ENCODE measurements at regions not wholly inside any gene's neighbourhood (a gene's known extent, or its start where the extent isn't known, plus 50 kb on each side); places are given as distances from the start of the nearest gene placed in this dataset.

GRCh38 chr1:193498088-193498655 is 311.8 kb upstream of the B3GALT2 start:
- no peak for DNase-seq

GRCh38 chr1:193494368-193494767 is 308.0 kb upstream of the B3GALT2 start:
- no peak for DNase-seq

- DNase-seq = no peak
Observed at GRCh38 chr1:193489191-193489590, 302.8 kb upstream of the B3GALT2 start.

GRCh38 chr1:193487722-193488121 is 301.3 kb upstream of the B3GALT2 start:
- no peak for DNase-seq

- DNase-seq = no peak
Observed at GRCh38 chr1:193486671-193487229, 300.3 kb upstream of the B3GALT2 start.

DNA sequence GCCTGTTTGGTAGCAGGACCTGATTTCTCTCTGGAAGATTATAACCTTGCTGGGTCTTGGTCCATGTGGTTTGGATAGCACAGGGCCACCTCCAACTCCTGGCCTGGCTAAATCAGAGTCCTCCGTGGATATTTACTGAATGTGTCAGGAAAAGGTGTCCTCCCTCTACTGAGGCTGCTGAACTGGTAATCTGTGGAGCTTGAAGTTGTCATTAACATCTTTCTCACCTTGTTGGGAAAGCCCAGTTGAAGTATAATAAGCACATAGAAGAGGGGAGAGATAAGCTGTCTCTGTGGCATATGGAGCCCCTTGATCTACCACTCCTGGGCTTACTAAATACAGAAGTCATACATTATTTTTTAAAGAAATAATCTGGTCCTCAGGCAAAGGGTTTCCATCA is 294.3 kb upstream of the B3GALT2 start:
- no peak for DNase-seq

DNA sequence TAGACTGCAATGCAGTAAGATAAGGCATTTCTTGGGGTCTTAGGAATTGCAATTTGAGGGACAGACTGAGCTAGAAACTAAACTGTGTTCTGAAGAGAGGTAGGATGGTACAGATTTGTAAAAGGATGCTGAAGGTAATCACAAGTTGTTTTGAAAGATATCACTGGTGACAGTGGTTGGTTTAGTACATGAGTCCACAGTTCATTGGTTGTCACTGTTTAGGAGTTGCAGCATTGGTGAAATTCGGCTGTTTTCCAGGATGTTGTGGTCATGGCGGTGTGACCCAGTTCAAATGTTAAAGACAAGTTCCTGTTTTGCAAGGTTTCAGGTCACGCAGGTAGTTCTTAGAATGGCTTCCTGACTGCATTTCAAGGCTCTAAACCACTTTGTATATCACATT is 292.8 kb upstream of the B3GALT2 start:
- peak; percentile 41 for DNase-seq

GRCh38 chr1:193476748-193477147 is 290.3 kb upstream of the B3GALT2 start:
- no peak for DNase-seq

DNA sequence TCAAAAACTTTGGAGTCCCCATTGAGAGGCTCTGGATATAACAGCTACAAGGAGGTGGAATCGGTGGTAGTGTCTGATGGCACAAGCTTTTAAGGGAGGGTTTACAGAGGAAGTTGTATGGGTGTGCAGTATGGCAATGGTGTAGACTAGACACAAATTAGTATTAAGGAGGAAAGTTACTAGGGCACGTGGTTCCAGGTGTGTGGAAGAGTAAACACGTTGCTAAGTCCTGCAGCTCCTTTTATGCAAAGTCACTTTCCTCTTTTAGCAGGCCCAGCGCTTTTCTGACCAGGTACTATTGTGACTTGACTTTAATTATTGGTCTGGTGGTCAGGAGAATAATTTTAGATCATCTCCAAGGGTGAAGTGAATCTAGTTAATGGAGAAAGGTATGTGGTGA is 287.5 kb upstream of the B3GALT2 start:
- DNase-seq = no peak

GRCh38 chr1:193472838-193473398 is 286.5 kb upstream of the B3GALT2 start:
- no peak for DNase-seq

GRCh38 chr1:193472430-193472829 is 286.0 kb upstream of the B3GALT2 start:
- no peak for DNase-seq

DNA sequence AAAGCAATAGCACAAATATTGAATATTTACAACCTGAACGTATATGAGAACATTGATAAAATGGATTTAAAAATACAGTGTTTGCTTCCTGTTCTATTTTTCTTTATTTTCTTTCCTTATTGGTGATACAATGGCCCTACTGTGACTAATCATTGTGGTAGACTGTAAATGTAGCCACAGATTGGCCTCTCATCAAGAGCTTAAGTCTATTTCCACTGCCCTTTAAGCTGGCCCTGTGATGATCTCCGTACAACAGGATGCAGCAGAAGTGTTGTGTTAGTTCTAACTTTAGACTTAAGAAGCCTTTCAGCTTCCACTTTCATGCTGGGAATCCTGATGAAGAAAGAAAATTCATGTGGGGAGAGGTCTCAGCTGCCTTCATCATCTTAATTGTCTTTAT is 285.6 kb upstream of the B3GALT2 start:
- DNase-seq = no peak

DNA sequence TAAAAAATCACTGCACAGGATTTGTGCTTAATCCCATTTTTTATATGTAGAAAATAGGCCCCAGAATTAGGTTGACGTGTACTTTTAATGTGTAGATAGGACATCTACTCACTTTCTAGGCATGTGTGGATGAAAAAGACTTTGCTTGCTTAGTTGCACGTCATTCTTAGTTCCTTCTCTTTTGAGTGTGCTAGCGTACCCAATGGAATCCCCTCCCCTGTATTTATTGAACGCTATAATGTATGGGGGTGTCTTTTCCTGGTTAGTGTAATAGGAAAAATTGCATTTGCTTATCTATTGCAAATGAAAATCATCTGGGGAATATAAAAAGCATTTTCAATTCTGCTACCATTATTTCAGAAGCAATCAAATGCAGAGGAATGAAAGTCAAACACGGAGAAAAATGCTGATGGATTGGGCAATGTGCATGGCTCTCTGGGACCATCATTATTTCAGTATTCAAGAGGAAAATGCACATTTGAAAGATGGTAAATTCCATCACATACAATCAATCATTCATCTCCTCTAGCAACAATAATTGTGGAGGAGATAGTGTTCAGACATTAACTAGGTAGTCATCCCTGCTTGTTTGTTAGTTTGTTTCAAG is 277.0 kb upstream of the B3GALT2 start:
- no peak for DNase-seq

DNA sequence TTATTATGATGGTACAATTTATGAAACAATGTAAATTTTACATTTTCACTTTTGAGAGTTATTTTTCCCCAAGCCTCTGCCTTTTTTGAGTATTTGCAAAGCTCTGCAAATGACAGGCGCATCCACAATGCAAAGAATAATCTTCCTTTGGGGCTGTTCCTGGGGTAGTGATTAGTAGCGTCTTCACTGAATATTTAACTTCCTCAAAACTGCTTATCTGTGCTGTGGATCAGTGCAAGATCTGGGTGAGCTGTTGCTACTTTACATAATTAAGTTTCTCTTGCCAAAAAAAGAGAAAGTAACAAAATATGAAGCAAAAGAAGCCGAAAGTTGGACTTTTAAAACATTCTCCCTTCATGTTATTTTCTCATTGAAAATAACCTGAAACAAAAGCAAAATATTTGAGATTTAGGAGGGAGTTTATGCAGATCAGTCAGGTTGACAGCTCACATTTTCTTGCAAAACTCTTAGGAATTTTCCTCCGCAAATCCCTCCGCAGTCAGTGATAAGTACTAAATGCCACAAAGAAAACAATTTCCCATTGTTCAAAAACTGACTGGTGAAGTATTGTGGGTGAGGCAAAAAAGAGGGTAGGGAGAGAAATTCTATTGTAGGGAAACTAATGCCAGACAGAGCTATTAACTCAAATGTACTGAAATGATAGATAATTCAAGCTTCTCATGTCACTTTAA is 276.4 kb upstream of the B3GALT2 start:
- DNase-seq = no peak

- no peak for DNase-seq
Observed at GRCh38 chr1:193458628-193459027, 272.2 kb upstream of the B3GALT2 start.

GRCh38 chr1:193457676-193458075 is 271.3 kb upstream of the B3GALT2 start:
- DNase-seq = no peak

- DNase-seq = no peak
Observed at GRCh38 chr1:193456811-193457280, 270.4 kb upstream of the B3GALT2 start.

DNA sequence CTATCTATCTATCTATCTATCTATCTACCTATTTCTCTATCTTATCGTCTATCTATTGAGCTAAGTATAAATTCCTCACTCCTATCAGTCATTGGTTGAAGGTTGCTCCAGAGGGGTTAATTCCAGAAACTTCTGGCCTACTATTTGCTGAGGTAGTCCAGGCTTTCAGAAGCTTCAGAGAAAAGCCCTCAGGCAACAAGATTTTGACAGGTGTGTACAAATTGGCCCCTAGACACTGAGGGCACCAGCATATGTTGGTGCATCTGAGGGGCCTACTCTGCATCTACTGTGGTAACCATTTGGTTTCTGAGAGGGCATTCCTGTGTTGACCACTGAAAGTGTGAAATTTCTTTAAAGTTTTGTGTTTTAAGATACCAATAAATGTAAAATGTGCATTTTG is 265.2 kb upstream of the B3GALT2 start:
- DNase-seq = no peak

DNA sequence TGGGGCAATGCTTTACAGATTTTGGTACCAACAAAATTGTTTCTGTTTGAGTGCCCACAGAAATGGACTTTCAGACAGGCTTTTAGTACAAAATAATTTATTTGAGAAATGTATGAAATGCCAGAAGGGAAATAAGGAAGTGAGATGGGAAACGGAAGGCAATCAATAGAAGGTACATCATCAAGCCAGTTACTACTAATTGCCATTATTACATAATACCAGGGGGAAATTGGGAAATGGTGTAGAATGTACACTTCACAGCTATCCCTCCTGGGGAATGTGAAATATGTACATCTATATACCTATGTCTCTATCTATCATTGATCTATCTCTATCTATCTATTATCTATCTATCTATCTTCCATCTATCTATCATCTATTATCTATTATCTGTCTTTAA is 264.6 kb upstream of the B3GALT2 start:
- no peak for DNase-seq

- peak; percentile 16 for DNase-seq
Observed at GRCh38 chr1:193448682-193449461, 262.5 kb upstream of the B3GALT2 start.

DNA sequence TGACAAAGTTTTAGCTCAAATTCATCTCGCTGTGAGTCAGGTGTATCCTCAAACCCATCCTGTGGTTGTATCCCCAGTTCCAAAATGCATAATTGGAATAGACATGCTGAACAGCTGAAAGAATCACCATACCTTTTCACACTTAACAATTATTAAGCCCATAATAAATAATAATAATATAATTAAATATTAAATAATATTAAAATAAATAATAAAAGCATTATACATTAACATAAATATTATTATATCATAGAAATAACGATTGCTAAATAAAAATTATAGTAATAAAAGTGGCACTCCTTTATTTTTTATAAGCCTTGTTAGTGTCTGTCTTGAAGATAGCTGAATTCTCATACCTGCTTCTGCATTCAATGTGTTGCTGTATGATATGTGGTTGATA is 257.5 kb upstream of the B3GALT2 start:
- DNase-seq = no peak

- no peak for DNase-seq
Observed at GRCh38 chr1:193438771-193439170, 252.4 kb upstream of the B3GALT2 start.

GRCh38 chr1:193438312-193438711 is 251.9 kb upstream of the B3GALT2 start:
- DNase-seq = no peak

All from activated CD8-positive, alpha-beta memory T cell treated with anti-CD3 and anti-CD28 coated beads, Interleukin-2, amount 50 U/mL, for 4 hours (primary cell).